ENCODE measurements at regions not wholly inside any gene's neighbourhood (a gene's known extent, or its start where the extent isn't known, plus 50 kb on each side); places are given as distances from the start of the nearest gene placed in this dataset.
"Not testable (repeated sequence)": the region's sequence is repeated elsewhere in the genome, so short reads cannot be mapped to it uniquely, and the experiment has no call there.

DNA sequence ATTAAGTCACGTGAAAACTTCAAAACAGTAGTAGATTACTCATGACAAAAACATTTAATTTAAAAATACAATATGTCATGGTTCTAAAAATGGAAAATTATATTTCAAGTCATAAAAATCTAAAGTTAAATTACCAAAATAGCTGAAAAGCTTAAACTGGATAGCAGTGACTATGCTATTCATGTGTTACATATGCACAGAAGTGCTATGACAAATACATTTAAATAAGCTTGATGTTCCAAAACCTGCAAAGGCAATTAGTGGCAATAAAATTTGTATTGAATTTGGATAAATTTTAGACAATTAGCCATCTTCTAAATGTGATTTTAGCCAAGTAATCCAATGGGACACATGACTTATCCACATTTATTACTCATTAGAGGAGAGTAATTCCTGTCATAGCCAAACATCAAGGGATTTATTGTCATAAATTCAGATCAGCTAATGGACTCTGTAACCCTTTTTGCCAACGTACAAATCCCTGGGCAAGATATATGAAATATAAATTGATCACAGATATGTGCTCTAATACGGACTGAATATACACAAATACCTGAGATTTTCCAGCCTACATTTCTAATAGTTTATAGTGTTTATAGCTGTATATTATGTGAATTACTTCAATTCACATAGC is 419.4 kb downstream of the ISL1 start:
- no peak for DNase-seq

DNA sequence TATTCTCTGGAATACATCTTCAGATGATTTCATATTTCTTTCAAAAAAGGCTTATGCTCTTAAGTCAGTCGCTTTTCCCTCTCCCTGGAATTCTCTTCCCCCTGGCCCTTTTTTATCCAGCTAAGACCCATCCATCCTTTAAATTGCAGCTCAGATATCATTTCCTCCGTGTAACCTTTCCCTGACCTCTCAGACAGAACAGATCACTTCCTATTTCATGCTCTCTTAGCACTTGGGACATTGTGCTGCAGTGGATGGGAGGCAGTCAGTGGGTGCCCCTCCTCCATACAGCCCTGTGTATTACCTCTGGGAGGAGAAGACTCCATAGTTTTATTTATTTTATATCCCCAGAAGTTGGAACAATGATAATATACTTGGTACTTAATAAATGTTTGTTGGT is 423.4 kb downstream of the ISL1 start:
- DNase-seq, result no peak

DNA sequence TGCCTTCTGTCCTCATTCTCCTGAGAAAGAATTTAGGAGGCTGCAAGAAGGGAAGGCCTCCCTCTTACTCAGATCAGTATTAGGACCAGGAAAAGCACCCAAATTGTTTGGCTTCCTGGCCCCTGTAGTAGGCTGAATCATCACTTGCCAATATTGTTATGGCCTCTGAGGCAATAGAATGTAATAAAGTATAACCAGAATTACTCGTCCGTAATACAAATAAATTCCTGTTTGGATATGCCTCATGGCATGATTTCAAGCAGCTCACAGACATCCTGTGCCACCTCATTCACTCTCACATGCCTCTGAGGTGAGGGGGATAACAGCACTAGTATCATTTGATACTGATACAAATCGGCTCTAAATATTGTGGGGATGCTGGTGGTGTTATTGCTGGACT is 427.3 kb downstream of the ISL1 start:
- DNase-seq, result no peak

DNA sequence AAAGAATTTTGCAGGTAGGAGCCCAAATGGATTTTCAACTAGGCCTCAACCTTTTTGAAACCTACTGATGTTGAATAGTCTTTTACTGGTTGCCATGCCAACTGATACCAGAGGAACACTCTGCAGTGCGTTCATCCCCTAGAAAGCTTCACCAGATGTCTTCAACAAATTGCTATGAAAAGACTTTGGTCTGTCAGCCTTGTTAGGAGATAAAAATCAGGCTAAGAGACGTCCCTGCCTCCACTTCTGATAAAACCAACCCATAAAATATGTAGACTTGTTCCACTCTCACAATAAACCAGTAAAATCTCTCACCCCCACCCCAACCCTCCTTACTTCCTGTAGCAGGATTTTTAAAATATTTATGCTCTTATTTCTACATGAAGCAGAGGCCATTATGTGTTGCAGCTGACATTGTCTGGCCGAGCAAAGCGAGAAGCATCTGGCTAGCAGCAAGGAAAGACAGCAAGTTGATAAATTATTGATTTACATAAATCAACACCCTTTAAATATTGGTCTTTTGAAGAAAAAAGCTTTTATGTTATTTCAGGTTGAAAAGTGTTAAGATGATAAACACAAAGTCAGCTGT is 428.7 kb downstream of the ISL1 start:
- DNase-seq, result no peak

DNA sequence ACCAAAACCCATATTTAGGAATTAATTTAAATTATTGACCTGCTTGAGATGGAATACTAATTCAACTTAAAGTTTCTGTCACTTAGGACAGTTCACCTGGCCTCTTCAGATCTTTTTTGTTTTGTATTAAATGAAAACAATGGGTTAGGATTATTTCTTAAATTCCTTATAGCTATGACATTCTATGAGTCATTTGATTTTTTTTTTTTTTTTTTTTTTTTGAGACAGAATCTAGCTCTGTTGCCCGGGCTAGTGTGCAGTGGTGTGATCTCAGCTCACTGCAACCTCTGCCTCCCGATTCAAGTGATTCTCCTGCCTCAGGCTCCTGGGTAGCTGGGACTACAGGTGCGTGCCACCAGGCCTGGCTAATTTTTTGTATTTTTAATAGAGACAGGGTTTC is 431.6 kb downstream of the ISL1 start:
- not testable (repeated sequence) for DNase-seq

DNA sequence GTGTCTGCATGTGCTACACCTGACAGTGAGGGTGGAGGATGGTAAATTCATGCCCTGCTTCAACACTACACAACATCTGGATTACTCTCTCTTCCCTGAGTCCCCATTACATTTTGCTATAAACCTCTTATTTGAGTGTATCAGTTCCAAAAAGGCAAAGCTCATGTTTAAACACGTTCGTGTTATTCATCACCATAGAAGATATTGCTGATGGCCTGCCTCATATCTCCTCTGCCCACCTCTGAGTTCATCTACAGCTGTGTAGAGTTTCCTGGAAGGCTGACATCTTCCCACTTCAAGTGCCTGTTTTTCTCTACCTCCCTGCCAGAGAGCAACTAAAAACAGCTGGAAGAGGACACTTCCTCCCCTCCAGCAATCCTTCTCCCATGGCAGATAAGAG is 433.2 kb downstream of the ISL1 start:
- DNase-seq, result no peak

DNA sequence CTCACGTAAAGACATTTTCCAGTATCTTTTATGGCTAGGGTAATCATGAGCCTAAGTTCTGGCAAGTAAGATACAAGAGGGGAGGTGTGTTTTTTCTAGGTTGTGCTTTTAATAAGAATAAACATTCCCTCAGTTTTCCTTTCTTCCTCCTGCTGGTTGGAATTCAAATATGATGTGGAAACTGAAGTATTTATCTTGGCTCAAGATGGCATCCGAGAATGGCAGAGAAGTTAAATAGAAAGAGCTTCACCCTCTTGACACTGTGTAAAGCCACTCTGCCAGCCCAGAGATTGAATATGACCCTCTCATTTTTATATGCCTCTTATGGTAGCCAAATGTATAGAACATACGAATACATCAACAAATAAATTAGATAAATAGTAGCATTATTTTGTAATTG is 438.4 kb downstream of the ISL1 start:
- DNase-seq, result no peak

DNA sequence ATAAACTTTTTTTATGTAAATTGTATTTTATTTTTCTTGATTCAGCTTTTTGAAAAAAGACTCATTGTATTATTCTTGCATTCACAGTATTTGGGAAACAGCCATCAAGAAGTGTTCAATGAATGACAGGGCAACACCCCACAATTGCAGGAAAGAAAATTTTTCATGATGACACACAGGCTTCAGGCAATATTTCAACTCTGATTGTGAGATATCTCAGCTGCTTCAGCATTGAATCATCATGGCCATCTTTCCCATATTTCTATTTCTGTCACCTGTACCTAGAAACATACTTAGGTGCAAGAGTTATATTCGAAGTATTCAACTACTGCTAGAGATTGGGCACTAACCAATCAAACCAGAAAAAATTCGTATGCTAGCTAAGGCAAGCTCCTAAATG is 446.0 kb downstream of the ISL1 start:
- DNase-seq, result no peak

DNA sequence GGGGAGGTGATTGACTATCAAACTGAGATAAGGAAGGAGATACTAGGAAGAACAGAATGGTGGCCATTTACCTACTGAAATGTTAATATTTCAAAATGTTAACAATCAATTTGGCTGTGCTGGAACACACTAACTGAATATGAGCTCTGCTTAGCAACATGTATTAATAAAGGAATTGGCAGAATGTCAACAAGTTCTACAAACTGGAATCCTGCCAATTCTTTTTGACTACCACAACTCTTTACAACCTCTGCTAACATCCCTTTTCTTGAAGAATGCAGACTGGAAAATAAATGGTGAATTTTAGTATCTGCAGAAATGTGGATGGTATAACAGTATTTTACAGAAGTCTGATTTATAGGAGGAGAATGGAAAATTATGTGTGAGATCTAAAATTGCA is 446.4 kb downstream of the ISL1 start:
- no peak for DNase-seq

DNA sequence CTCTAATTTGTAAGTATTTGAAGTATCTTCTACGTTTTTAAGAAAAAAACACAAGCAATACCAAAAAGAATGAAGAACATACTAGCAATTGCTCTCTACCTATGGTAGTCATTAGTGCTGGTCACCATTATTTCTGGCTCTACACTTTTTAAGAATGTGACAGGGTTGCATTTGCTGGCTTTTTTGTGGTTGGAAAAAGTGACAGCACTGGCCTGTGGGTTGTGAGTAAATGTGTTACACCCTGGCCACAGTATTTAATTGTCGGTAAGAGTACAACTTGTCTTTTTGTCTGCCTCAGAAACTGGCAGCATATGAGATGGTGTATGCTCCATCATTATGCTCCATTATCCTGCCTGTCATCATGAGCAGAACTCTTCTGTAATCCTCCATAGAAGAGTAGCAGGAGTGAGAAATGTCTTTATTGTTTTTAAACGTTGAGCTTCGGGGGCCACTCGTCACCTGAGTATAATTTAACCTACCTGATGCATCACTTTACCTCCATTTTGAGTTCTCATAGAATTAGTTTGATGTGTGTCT is 449.8 kb downstream of the ISL1 start:
- no peak for DNase-seq

DNA sequence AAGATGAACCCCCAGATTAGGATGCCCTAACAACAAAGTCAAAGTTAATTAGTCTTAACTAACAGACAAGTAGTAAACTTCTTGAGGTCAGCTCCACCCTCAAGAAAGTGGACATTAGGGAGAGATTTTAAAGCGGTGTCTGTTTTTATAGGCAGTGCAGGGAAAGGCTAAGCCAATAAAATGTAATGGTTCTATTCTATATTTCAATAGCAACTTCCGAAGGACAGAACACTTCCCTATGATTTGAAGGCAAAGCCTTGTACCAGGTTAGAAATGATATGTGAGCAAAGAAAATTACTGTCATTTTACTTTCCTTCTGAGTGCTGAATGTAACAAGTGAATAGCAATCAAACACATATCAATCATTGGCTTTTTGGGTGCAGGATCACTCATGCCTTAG is 455.2 kb downstream of the ISL1 start:
- DNase-seq, result no peak

DNA sequence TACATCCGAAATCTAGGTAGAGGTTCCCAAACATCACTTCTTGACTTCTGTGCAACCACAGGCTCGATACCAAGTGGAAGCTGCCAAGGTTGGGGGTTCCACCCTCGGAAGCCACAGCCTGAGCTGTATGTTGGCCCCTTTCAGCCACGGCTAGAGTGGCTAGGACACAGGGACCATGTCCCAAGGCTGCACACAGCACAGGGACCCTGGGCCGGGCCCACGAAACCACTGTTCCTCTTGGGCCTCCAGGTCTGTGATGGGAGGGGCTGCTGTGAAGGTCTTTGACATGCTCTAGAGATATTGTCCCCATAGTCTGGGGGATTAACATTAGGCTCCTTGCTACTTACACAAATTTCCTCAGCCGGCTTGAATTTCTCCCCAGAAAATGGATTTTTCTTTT is 460.6 kb downstream of the ISL1 start:
- DNase-seq, result no peak

DNA sequence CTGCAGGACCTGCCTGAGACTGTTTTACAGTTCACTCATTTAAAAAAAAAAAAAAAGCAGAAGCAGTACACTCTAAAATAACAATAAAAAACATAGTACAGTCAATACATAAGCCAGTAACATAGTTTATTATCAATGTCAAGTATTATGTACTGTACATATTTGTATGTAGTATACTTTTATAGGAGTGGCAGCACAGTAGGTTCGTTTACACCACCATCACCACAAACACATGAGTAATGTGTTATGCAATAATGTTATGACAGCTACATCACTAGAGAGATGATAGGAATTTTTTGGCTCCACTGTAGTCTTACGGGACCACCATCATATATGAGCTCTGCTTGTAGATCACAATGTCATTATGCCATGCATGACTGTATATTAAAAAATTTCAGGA is 462.8 kb downstream of the ISL1 start:
- DNase-seq, result no peak

DNA sequence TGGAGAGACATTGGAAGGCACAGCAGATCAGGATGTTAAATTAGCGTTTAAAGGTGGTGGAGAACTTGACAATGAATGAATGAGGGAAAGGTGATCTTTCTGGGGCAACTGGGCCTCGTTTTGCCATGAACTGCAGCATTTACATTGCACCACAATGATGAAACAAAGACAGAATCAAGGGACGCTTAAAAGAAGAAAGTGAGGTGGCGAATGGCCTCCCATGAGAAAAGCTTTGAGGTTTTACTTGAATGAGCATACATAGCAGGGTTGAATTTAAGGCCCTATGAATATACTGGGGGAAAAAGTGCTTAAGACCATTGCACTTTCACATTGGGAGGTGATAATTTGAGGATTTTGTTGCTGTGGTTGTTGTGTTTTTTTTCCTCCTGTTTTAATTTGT is 476.4 kb downstream of the ISL1 start:
- DNase-seq, result no peak

DNA sequence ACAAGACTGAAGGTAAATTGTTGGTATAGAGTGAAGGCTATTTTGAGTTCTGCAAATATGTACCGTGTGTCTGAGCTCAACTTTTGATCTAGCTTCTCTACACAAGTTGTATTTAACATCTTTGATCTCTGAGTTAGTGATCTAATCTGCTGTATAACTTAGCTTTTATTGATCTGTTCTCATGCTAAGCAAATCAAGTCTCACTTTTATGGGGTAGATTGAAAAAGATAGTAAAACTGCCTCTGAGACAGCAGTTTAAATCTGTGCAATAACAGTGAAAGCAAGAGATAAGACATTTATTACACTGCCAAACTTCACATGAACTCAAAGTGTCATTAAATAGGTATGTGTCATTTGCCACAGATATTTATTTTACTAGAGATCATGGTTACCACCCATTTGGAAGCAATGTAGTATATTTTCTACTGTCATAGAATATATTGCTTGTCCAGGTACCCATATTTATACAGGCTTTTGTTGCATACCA is 477.3 kb downstream of the ISL1 start:
- DNase-seq, result no peak

DNA sequence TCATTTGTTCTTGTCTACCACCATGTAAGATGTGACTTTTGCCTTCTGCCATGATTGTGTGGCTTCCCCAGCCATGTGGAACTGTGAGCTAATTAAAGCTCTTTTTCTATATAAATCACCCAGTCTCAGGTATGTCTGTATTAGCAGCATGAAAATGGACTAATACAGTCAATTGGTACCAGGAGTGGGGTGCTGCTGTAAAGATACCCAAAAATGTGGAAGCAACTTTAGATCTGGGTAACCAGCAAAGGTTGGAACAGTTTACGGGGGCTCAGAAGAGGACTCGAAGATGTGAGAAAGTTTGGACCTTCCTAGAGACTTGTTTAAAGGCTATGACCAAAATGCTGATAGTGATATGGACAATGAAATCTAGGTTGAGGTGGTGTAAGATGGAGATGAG is 488.9 kb downstream of the ISL1 start:
- no peak for DNase-seq

DNA sequence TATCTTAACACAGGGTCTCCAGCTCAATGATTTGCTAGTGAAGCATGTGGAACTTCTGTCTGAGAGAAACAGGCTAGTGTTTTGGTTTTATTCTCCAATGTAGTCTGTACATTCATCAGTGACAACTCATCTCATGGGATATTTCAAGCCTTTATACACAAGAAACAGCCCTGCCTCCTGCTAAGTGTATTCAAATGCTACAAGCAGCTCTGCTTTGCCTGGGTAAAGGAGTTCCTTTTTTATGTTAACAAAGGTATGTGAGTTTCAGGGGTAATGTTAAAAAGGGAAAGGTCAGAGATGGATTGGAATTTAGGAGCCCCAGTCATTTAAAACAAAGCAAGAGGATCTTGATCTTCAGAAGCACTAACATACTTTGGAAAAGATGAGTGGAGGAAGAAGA is 498.7 kb downstream of the ISL1 start:
- DNase-seq, result no peak

DNA sequence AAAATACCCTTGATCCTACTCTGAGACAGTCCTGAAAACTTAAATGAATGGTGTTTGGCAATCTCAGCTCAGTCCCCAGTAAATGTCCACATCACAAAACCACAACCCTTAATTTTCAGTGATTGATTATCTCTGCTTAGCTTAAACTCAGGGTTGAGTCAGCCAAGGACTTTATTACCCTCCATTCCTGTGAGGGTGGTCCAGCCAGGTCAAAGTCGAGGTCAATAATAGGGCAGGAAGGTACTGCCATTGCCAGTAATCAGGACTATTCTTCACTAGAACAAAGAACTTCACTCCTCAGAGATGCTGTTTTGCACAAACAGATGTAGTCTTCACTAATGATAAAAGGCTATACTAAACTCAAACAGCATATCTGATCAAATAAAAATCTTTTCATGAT is 499.4 kb downstream of the ISL1 start:
- DNase-seq, result no peak

DNA sequence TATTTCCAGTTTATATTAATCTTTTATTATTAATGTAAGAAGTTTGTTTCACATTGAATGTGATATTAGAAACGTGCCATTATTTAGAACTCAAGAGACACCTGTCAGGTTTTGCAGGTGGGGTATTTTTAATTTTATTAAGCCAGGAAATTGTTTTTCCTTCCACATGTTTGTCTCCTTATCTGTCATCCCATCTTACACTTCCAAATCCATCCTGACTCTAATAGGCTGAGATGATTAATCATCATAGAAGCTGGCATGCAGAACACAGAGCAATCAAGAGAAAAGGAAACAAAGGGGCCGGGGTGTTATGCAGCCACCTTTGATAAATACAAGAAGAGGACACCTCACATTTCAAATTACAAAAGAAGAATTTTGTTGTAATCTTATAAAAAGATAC is 506.5 kb downstream of the ISL1 start:
- DNase-seq, result no peak

DNA sequence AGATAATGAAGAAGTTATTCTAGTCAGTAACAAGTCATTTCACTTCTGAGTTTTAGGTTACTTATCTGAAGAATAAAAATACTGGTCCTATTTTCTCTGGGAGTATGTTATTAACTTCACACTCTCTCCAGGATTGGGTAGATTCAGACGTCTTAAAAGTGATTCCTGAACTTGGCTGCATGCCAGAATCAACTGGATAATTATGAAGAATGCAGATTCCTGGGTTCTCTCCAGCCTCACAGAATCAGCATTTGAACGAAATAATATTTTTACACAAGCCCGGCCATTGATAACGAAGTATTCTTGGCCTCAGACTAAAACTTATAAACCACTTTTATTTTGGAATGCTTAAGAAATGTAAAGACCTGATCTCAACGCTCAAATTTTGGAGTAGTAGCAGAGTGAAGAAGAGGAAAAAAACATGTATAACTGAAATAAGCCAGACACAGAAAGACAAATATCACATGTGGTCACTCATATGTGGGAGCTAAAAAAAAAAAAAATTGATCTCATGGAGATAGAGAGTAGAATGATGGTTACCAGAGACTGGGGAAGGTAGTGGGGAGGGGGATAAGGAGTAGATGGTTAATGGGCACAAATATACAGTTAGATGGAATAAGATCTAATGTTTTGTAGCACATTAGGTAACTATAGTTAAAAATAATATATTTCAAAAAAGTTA is 507.3 kb downstream of the ISL1 start:
- DNase-seq, result no peak

DNA sequence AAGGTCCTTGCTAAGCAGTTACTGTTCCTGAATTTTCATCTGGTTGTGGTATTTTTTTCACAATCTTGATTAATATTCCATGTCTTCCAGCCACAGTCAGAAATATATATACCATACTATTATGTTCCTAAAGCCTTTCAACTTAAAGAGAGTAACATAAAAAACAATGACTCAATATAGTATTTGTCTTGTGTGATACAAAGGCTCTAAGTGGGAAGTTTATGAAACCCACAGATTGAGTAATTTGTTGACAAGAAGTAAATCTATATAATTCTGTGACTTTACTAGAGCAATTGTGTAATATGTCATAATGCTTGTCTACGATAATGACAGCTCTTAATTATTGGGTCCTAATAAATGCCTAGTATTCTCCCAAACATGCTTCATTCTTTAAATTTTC is 509.4 kb downstream of the ISL1 start:
- DNase-seq, result no peak

DNA sequence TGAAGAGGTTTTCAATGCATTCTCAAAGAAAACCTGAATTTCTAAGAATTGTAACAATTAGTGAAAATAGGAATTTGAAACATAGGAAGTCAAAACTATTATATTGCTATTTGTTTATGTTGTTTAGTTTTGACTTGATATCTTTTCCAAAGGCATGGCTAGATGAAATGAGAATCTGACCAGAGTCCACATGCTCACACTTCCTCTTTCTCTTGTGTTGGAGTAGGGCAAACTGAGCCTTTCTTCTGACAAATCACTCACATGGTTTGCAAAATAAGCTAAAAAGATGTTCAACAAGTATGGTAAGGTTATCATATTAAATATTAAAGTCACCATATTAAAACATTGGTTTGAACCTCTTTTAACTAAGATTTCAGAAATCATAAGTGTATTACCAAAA is 512.6 kb downstream of the ISL1 start:
- DNase-seq, result no peak

DNA sequence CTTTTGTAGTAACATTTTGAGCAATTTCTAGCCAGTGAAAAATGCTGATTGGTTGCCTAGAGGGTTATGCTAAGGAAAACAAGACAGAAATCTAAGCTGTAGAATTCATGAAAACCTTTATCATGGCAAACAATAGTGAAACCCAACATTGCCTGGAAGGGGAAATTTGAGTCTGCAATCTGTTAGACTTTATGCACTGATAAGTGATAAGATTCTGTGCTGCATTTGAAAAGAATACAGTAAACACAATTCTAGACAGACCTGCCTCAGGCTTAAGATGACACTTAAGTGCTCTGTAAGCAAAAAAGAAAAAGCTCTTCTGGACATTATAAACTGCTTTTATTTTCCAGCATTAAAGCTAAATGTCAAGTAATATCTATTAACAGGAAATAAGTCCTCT is 519.3 kb downstream of the ISL1 start:
- no peak for DNase-seq

DNA sequence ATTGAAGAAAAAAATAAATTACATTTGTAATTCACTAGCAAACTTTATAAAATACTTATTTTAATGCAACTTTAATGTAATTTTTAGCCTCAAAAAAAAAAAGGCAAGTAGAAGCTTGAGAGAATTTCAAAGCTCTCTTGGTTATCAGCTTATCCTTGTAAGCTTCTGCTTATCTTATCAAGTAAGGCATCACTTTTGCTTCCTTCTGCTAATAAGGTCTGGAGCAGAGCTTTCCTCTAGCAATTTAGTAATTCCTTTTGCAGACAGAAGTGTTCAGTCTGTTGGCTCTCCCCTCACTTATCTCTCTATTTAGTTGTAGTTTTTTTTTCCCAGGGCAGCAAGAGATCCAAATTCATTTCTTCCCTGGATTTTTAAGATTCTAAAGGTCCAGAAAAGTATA is 525.0 kb downstream of the ISL1 start:
- no peak for DNase-seq

Data from NCI-H187 treated with DMSO at 0.1 percent for 48 hours (cell line).